HepG2 (cell line): ENCODE measurements at regions not wholly inside any gene's neighbourhood (a gene's known extent, or its start where the extent isn't known, plus 50 kb on each side); places are given as distances from the start of the nearest gene placed in this dataset.

ENCODE experiments used
- MTA1 ChIP-seq: sonication (generic); formaldehyde crosslinking; IDR thresholded peaks from 2 replicates; pipeline ENCODE4 v1.4.0; 2020; ENCODE audit warnings: missing genetic modification reagents, mild to moderate bottlenecking, borderline replicate concordance
- MYC ChIP-seq: sonication (generic); formaldehyde crosslinking; IDR thresholded peaks from 2 replicates; pipeline ENCODE4 v1.9.0; 2021; ENCODE audit warnings: missing genetic modification reagents, borderline replicate concordance
- SP1 ChIP-seq, 2 experiments: fragments of 450-650 bp in 1 of 2; sonication (generic) in 1 of 2; formaldehyde crosslinking in 1 of 2; IDR thresholded peaks; 2 replicates each; pipeline versions ENCODE4 v1.4.0 to v1.6.1; 2016 to 2020; ENCODE audit warnings: missing genetic modification reagents in 1 of 2
- STAT6 ChIP-seq: sonication (generic); formaldehyde crosslinking; IDR thresholded peaks from 2 replicates; pipeline ENCODE4 v1.4.0; 2020; ENCODE audit warnings: missing genetic modification reagents, mild to moderate bottlenecking, borderline replicate concordance
- TF ChIP-seq, protein P1 (sequence below): sonication (generic); formaldehyde crosslinking; IDR thresholded peaks from 2 replicates; pipeline ENCODE4 v1.5.0; 2020; ENCODE audit warnings: mild to moderate bottlenecking, missing genetic modification reagents, moderate library complexity

DNA sequence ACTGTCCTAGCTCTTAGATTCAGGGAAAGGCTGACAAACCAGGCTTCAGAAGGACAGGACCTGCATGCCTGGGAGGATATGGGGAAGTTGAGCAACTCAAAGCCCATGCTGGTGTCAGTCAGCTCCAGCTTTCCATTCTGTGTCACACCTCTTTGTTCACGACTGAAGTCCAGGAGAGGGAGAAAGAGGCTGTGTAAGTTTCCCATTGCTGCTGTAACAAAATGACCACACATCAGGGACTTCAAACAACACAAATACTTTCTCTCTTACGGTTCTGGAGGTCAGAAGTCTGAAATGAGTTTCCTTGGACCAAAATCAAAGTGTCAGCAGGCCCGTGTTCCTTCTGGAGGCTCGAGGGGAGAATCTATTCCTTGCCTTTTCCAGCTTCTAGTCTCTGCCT, 50.6 kb upstream of the STX18 start:
- TF ChIP-seq MYC (CRISPR knock-in tag): no peak
- TF ChIP-seq SP1 (IDR thresholded peaks at IDR 0.05): no peak
- no peak for TF ChIP-seq SP1 (CRISPR knock-in tag; IDR thresholded peaks at IDR 0.05)
- TF ChIP-seq STAT6 (CRISPR knock-in tag): no peak
- TF ChIP-seq MTA1: no peak
- TF ChIP-seq, protein P1, sequence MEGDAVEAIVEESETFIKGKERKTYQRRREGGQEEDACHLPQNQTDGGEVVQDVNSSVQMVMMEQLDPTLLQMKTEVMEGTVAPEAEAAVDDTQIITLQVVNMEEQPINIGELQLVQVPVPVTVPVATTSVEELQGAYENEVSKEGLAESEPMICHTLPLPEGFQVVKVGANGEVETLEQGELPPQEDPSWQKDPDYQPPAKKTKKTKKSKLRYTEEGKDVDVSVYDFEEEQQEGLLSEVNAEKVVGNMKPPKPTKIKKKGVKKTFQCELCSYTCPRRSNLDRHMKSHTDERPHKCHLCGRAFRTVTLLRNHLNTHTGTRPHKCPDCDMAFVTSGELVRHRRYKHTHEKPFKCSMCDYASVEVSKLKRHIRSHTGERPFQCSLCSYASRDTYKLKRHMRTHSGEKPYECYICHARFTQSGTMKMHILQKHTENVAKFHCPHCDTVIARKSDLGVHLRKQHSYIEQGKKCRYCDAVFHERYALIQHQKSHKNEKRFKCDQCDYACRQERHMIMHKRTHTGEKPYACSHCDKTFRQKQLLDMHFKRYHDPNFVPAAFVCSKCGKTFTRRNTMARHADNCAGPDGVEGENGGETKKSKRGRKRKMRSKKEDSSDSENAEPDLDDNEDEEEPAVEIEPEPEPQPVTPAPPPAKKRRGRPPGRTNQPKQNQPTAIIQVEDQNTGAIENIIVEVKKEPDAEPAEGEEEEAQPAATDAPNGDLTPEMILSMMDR (CRISPR knock-in tag): no peak
